C4-2B (cell line): ENCODE measurements at regions not wholly inside any gene's neighbourhood (a gene's known extent, or its start where the extent isn't known, plus 50 kb on each side); places are given as distances from the start of the nearest gene placed in this dataset.

Experiments used
- ZFX ChIP-seq: fragments of 450-650 bp; IDR thresholded peaks from 2 replicates; pipeline ENCODE4 v1.6.1; 2017
- TF ChIP-seq, protein P1 (sequence below): fragments of 450-650 bp; conservative IDR thresholded peaks from 2 replicates; pipeline ENCODE4 v1.5.1; 2017; ENCODE audit warnings: mild to moderate bottlenecking

DNA sequence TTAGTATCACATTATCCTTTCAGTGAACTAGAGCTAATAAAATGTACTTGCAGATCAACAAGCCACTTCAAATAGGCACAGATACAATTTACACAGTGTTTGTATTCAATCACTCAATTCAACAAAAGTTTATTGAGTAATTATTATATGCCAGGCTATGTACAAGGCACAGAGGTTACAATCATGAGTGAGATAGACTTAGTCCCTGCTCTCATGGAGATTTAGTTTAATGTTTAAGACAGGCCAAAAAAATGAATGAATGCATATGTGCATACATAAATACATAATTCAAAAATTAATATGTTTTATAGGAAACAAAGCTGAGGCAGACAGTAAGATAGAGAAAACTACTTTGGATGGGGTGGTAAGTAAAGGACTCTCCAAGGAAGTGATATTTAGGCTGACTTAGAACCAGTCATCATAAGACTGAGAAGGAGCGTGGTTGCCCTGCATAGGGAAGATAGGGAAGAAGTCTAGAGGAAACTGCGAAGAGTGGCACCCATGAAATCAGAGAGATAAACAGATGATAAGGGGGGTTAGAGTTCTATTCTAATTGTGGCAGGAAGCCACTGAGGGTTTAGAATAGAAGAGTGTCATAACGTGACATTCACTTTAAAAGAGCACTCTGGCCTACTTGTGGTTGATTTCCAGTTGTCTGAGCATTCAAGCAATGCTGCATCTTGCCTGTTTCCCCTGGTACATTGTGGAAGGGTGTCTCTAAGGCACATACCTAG is 49.7 kb upstream of the GRAMD2B start:
- TF ChIP-seq, protein P1, sequence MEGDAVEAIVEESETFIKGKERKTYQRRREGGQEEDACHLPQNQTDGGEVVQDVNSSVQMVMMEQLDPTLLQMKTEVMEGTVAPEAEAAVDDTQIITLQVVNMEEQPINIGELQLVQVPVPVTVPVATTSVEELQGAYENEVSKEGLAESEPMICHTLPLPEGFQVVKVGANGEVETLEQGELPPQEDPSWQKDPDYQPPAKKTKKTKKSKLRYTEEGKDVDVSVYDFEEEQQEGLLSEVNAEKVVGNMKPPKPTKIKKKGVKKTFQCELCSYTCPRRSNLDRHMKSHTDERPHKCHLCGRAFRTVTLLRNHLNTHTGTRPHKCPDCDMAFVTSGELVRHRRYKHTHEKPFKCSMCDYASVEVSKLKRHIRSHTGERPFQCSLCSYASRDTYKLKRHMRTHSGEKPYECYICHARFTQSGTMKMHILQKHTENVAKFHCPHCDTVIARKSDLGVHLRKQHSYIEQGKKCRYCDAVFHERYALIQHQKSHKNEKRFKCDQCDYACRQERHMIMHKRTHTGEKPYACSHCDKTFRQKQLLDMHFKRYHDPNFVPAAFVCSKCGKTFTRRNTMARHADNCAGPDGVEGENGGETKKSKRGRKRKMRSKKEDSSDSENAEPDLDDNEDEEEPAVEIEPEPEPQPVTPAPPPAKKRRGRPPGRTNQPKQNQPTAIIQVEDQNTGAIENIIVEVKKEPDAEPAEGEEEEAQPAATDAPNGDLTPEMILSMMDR, result no peak
- no peak for TF ChIP-seq ZFX
